ENCODE measurements at regions not wholly inside any gene's neighbourhood (a gene's known extent, or its start where the extent isn't known, plus 50 kb on each side); places are given as distances from the start of the nearest gene placed in this dataset.
A peak's percentile ranks its signal among the peaks of the same experiment; 100 is the strongest.

- Mint-ChIP-seq H3K36me3 (ENCODE audit: unreplicated experiment) (no peaks in the 10 kb centered on the region), H3K27ac (ENCODE audit: unreplicated experiment) (no peak overlapping the region), H3K9me3 (ENCODE audit: unreplicated experiment) (no peaks in the 10 kb centered on the region), H3K27me3 (ENCODE audit: unreplicated experiment) (no peaks in the 10 kb centered on the region), H3K4me1 (ENCODE audit: unreplicated experiment) (no peaks in the 10 kb centered on the region), H3K4me3 (ENCODE audit: unreplicated experiment) (no peak overlapping the region)
- DNase-seq (ENCODE audit: extremely low spot score, unreplicated experiment): no peak
- TF ChIP-seq CTCF (IDR thresholded peaks at IDR 0.05): no peak
Observed at GRCh38 chr2:154608438-154608837, 90.1 kb upstream of the KCNJ3 start.

- no peak for DNase-seq (ENCODE audit: extremely low spot score, unreplicated experiment)
- no peak for TF ChIP-seq CTCF (IDR thresholded peaks at IDR 0.05)
- no peak overlapping the region for H3K27ac Mint-ChIP-seq (ENCODE audit: unreplicated experiment)
- H3K9me3 Mint-ChIP-seq (ENCODE audit: unreplicated experiment): no peaks in the 10 kb centered on the region
- no peaks in the 10 kb centered on the region for H3K27me3 Mint-ChIP-seq (ENCODE audit: unreplicated experiment)
- H3K36me3 Mint-ChIP-seq (ENCODE audit: unreplicated experiment): no peaks in the 10 kb centered on the region
- H3K4me1 Mint-ChIP-seq (ENCODE audit: unreplicated experiment): no peaks in the 10 kb centered on the region
- no peak overlapping the region for H3K4me3 Mint-ChIP-seq (ENCODE audit: unreplicated experiment)
Observed at GRCh38 chr2:154614906-154615305, 83.6 kb upstream of the KCNJ3 start.

- DNase-seq (ENCODE audit: extremely low spot score, unreplicated experiment): no peak
- no peak overlapping the region for H3K4me3 Mint-ChIP-seq (ENCODE audit: unreplicated experiment)
- no peaks in the 10 kb centered on the region for H3K4me1 Mint-ChIP-seq (ENCODE audit: unreplicated experiment)
- no peaks in the 10 kb centered on the region for H3K36me3 Mint-ChIP-seq (ENCODE audit: unreplicated experiment)
- no peak overlapping the region for H3K27ac Mint-ChIP-seq (ENCODE audit: unreplicated experiment)
- no peaks in the 10 kb centered on the region for H3K9me3 Mint-ChIP-seq (ENCODE audit: unreplicated experiment)
- TF ChIP-seq CTCF (IDR thresholded peaks at IDR 0.05): no peak
- no peaks in the 10 kb centered on the region for H3K27me3 Mint-ChIP-seq (ENCODE audit: unreplicated experiment)
Observed at GRCh38 chr2:154616659-154617058, 81.8 kb upstream of the KCNJ3 start.

- no peak overlapping the region for H3K27ac Mint-ChIP-seq (ENCODE audit: unreplicated experiment)
- no peak for DNase-seq (ENCODE audit: extremely low spot score, unreplicated experiment)
- H3K9me3 Mint-ChIP-seq (ENCODE audit: unreplicated experiment): no peaks in the 10 kb centered on the region
- no peak for TF ChIP-seq CTCF (IDR thresholded peaks at IDR 0.05)
- H3K4me1 Mint-ChIP-seq (ENCODE audit: unreplicated experiment): no peaks in the 10 kb centered on the region
- H3K4me3 Mint-ChIP-seq (ENCODE audit: unreplicated experiment): no peak overlapping the region
- no peaks in the 10 kb centered on the region for H3K36me3 Mint-ChIP-seq (ENCODE audit: unreplicated experiment)
- no peaks in the 10 kb centered on the region for H3K27me3 Mint-ChIP-seq (ENCODE audit: unreplicated experiment)
Observed at GRCh38 chr2:154620471-154620870, 78.0 kb upstream of the KCNJ3 start.

- H3K4me3 Mint-ChIP-seq (ENCODE audit: unreplicated experiment): no peak overlapping the region
- H3K9me3 Mint-ChIP-seq (ENCODE audit: unreplicated experiment): no peaks in the 10 kb centered on the region
- no peak for DNase-seq (ENCODE audit: extremely low spot score, unreplicated experiment)
- H3K27me3 Mint-ChIP-seq (ENCODE audit: unreplicated experiment): no peaks in the 10 kb centered on the region
- TF ChIP-seq CTCF (IDR thresholded peaks at IDR 0.05): peak; percentile 77
- H3K27ac Mint-ChIP-seq (ENCODE audit: unreplicated experiment): no peak overlapping the region
- H3K36me3 Mint-ChIP-seq (ENCODE audit: unreplicated experiment): no peaks in the 10 kb centered on the region
- no peaks in the 10 kb centered on the region for H3K4me1 Mint-ChIP-seq (ENCODE audit: unreplicated experiment)
Observed at GRCh38 chr2:154623819-154624218, 74.7 kb upstream of the KCNJ3 start.

All from osteocyte (in vitro differentiated cells).